ENCODE measurements at regions not wholly inside any gene's neighbourhood (a gene's known extent, or its start where the extent isn't known, plus 50 kb on each side); places are given as distances from the start of the nearest gene placed in this dataset.

GRCh38 chr1:218728898-218729565, 383.9 kb downstream of the TGFB2 start:
- H3K36me3 Mint-ChIP-seq (ENCODE audit: low read depth), result no peaks in the 10 kb centered on the region
- no peaks in the 10 kb centered on the region for H3K4me1 Mint-ChIP-seq (ENCODE audit: low read depth)
- H3K27me3 Mint-ChIP-seq (ENCODE audit: low read depth), result no peaks in the 10 kb centered on the region
- no peak overlapping the region for H3K27ac Mint-ChIP-seq
- DNase-seq (ENCODE audit: low spot score), result no peak
- no peak overlapping the region for H3K4me3 Mint-ChIP-seq
- no peaks in the 10 kb centered on the region for H3K9me3 Mint-ChIP-seq

DNA sequence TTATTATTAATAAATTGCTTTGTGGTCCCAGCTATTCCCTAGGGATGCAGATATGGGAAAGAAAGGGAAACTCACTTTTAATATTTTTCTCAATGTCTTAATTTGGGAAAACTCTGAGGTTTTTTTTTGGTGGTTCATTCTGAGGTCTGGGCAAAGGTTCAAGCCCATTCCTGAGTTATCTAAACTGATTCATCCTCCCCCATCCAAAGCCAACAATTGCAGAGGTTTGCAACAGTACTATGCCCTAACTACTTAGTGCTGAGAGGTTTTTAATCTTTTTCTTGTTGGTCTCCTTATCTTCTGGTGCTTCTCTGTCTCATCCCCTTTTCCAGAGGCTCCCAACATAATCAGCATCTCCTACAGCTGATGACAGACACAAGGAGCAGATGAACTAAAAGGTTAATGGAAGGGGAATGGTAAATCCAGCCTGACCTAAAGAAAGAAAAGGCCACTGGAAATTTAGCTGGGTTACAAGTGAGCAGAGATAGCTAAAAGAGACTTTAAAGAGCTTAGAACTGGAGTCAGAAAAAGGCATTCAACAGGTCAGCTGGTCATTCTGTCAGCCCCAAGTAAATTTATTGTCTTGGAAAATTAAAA, 390.4 kb downstream of the TGFB2 start:
- Mint-ChIP-seq H3K27ac (no peak overlapping the region), H3K27me3 (ENCODE audit: low read depth) (no peaks in the 10 kb centered on the region), H3K4me1 (ENCODE audit: low read depth) (no peaks in the 10 kb centered on the region), H3K9me3 (no peaks in the 10 kb centered on the region), H3K4me3 (no peak overlapping the region), H3K36me3 (ENCODE audit: low read depth) (no peaks in the 10 kb centered on the region)
- DNase-seq (ENCODE audit: low spot score), result no peak

- no peak overlapping the region for H3K4me3 Mint-ChIP-seq
- no peaks in the 10 kb centered on the region for H3K36me3 Mint-ChIP-seq (ENCODE audit: low read depth)
- DNase-seq (ENCODE audit: low spot score), result no peak
- H3K9me3 Mint-ChIP-seq, result no peaks in the 10 kb centered on the region
- H3K27ac Mint-ChIP-seq, result no peak overlapping the region
- H3K4me1 Mint-ChIP-seq (ENCODE audit: low read depth), result no peaks in the 10 kb centered on the region
- H3K27me3 Mint-ChIP-seq (ENCODE audit: low read depth), result no peaks in the 10 kb centered on the region
Measured at GRCh38 chr1:218739426-218739825, 394.3 kb downstream of the TGFB2 start.

DNA sequence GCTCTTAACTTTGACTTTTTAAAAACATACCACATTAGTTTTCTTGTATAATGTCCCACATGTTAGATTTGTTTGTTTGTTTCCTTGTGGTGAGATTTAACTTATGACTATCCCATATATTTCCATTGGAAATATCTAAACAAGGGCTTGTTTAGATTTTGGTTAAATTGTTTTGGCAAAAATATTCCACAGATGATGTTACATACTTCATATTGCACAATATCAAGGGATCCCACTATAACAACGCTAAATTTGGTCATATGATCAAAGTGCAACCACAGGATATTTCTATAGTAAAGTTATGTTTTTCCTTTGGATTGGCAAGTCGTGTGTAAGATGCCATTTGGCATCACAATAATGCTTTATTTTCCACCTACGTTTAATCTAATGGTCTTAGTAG, 396.7 kb downstream of the TGFB2 start:
- Mint-ChIP-seq H3K27me3 (ENCODE audit: low read depth) (no peaks in the 10 kb centered on the region), H3K4me3 (no peak overlapping the region), H3K9me3 (peaks cover under 1% of the 10 kb centered on the region), H3K36me3 (ENCODE audit: low read depth) (no peaks in the 10 kb centered on the region), H3K27ac (no peak overlapping the region), H3K4me1 (ENCODE audit: low read depth) (no peaks in the 10 kb centered on the region)
- no peak for DNase-seq (ENCODE audit: low spot score)

- Mint-ChIP-seq H3K9me3 (peaks cover 4% of the 10 kb centered on the region), H3K36me3 (ENCODE audit: low read depth) (no peaks in the 10 kb centered on the region), H3K27ac (no peak overlapping the region), H3K4me1 (ENCODE audit: low read depth) (no peaks in the 10 kb centered on the region), H3K4me3 (no peak overlapping the region), H3K27me3 (ENCODE audit: low read depth) (no peaks in the 10 kb centered on the region)
- no peak for DNase-seq (ENCODE audit: low spot score)
Measured at GRCh38 chr1:218742467-218743262, 397.5 kb downstream of the TGFB2 start.

GRCh38 chr1:218743861-218744505, 398.8 kb downstream of the TGFB2 start:
- no peak overlapping the region for H3K27ac Mint-ChIP-seq
- H3K4me1 Mint-ChIP-seq (ENCODE audit: low read depth), result no peaks in the 10 kb centered on the region
- H3K4me3 Mint-ChIP-seq, result no peak overlapping the region
- H3K9me3 Mint-ChIP-seq, result peaks cover 4% of the 10 kb centered on the region
- H3K36me3 Mint-ChIP-seq (ENCODE audit: low read depth), result no peaks in the 10 kb centered on the region
- H3K27me3 Mint-ChIP-seq (ENCODE audit: low read depth), result no peaks in the 10 kb centered on the region
- DNase-seq (ENCODE audit: low spot score), result no peak

DNA sequence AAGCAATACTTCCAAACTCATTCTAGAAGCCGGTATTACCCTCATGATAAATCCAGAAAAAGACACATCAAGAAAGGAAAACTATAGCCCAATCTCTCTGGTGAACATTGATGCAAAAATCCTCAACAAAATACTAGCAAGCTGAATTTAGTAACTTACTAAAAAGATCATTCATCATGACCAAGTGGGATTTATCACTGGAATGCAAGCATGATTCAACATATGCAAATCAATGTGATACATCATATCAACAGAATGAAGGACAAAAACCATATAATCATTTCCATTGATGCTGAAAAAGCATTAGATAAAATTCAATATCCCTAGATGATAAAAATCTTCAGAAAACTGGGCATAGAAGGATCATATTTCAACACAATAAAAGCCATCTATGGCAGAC, 402.9 kb downstream of the TGFB2 start:
- Mint-ChIP-seq H3K36me3 (ENCODE audit: low read depth) (no peaks in the 10 kb centered on the region), H3K9me3 (peaks cover 4% of the 10 kb centered on the region), H3K4me3 (no peak overlapping the region), H3K4me1 (ENCODE audit: low read depth) (no peaks in the 10 kb centered on the region), H3K27me3 (ENCODE audit: low read depth) (no peaks in the 10 kb centered on the region), H3K27ac (no peak overlapping the region)
- DNase-seq (ENCODE audit: low spot score), result no peak

DNA sequence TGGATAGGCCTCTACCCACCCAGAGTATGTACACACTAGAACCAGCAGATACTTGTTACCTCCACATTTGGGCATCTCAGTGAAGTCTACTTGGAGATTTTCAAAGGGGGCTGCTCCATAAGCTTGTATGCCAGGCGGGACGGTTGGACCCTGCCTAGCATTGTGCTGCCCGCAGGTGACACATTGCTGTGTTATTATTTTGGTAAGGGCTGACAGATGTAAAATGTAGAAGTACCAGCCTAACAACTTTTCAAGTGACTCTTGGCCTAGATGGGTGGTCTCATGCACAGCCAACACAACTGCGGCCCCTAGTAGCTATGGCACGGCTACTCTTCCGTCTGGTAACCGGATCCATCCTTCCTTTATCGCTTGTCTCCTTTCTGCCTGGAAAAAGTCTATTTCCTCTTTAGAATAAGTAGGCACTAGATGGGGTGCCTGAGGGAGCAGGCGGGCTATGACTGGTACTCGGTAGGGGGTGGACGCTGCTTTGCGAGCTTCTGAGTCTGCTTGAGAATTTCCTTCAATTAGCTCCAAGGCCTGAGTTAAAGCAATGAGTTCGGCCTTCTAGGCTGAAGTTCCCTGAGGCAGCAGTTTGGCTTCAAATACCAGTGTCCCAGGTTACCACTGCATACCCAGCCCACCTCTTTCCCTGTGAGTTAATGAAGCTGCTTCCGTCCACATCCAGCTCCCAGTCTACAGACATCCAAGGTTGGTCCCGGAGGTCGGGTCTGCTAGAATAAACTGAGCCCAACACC, 405.3 kb downstream of the TGFB2 start:
- no peaks in the 10 kb centered on the region for H3K4me1 Mint-ChIP-seq (ENCODE audit: low read depth)
- H3K9me3 Mint-ChIP-seq, result peaks cover 4% of the 10 kb centered on the region

GRCh38 chr1:218751208-218751948, 406.2 kb downstream of the TGFB2 start:
- H3K4me1 Mint-ChIP-seq (ENCODE audit: low read depth), result no peaks in the 10 kb centered on the region
- peaks cover 4% of the 10 kb centered on the region for H3K9me3 Mint-ChIP-seq
- H3K27me3 Mint-ChIP-seq (ENCODE audit: low read depth), result no peaks in the 10 kb centered on the region
- H3K27ac Mint-ChIP-seq, result no peak overlapping the region
- H3K36me3 Mint-ChIP-seq (ENCODE audit: low read depth), result no peaks in the 10 kb centered on the region
- no peak overlapping the region for H3K4me3 Mint-ChIP-seq
- no peak for DNase-seq (ENCODE audit: low spot score)

More for the DNA sequence above, 405.3 kb downstream of the TGFB2 start:
- no peak for DNase-seq (ENCODE audit: low spot score)
- H3K27me3 Mint-ChIP-seq (ENCODE audit: low read depth), result no peaks in the 10 kb centered on the region
- H3K27ac Mint-ChIP-seq, result no peak overlapping the region
- no peak overlapping the region for H3K4me3 Mint-ChIP-seq
- H3K36me3 Mint-ChIP-seq (ENCODE audit: low read depth), result no peaks in the 10 kb centered on the region

- peaks cover under 1% of the 10 kb centered on the region for H3K9me3 Mint-ChIP-seq
Measured at GRCh38 chr1:218752126-218752525, 407.0 kb downstream of the TGFB2 start.

GRCh38 chr1:218754477-218754876, 409.3 kb downstream of the TGFB2 start:
- Mint-ChIP-seq H3K36me3 (ENCODE audit: low read depth) (no peaks in the 10 kb centered on the region), H3K27me3 (ENCODE audit: low read depth) (no peaks in the 10 kb centered on the region), H3K9me3 (no peaks in the 10 kb centered on the region), H3K27ac (no peak overlapping the region), H3K4me1 (ENCODE audit: low read depth) (no peaks in the 10 kb centered on the region), H3K4me3 (no peak overlapping the region)
- DNase-seq (ENCODE audit: low spot score), result no peak

More at GRCh38 chr1:218752126-218752525, 407.0 kb downstream of the TGFB2 start:
- Mint-ChIP-seq H3K27ac (no peak overlapping the region), H3K27me3 (ENCODE audit: low read depth) (no peaks in the 10 kb centered on the region), H3K36me3 (ENCODE audit: low read depth) (no peaks in the 10 kb centered on the region), H3K4me3 (no peak overlapping the region), H3K4me1 (ENCODE audit: low read depth) (no peaks in the 10 kb centered on the region)
- no peak for DNase-seq (ENCODE audit: low spot score)

DNA sequence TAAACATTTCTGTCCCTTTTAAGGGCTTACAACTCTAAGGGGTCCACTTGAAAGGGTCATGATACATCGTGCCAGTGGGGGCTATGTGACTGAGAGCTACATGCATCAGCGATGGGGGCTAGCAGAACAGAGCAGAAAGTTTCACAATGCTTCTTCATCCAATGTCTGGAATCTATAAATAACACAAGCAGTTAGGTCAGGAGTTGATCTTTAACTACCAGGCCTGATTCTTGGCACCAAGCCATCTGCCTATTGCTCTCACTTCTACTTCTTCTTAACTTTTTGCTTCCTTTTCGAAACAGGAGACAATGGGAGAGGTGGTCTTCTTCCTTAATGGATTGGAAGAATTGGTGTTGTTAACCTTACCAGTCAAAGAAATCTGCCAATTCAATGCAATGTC, 410.0 kb downstream of the TGFB2 start:
- no peak overlapping the region for H3K4me3 Mint-ChIP-seq
- no peaks in the 10 kb centered on the region for H3K9me3 Mint-ChIP-seq
- no peaks in the 10 kb centered on the region for H3K4me1 Mint-ChIP-seq (ENCODE audit: low read depth)
- no peak for DNase-seq (ENCODE audit: low spot score)
- H3K27ac Mint-ChIP-seq, result no peak overlapping the region
- H3K27me3 Mint-ChIP-seq (ENCODE audit: low read depth), result no peaks in the 10 kb centered on the region
- H3K36me3 Mint-ChIP-seq (ENCODE audit: low read depth), result no peaks in the 10 kb centered on the region

- H3K36me3 Mint-ChIP-seq (ENCODE audit: low read depth), result no peaks in the 10 kb centered on the region
- no peaks in the 10 kb centered on the region for H3K27me3 Mint-ChIP-seq (ENCODE audit: low read depth)
- DNase-seq (ENCODE audit: low spot score), result no peak
- H3K27ac Mint-ChIP-seq, result no peak overlapping the region
- no peaks in the 10 kb centered on the region for H3K4me1 Mint-ChIP-seq (ENCODE audit: low read depth)
- no peaks in the 10 kb centered on the region for H3K9me3 Mint-ChIP-seq
- no peak overlapping the region for H3K4me3 Mint-ChIP-seq
Measured at GRCh38 chr1:218759795-218760194, 413.9 kb upstream of the LYPLAL1 start.

Data from T-helper 2 cell treated with Interferon-gamma antibody and Interleukin-4, amounts not matched to agents 5 μg/mL and 100 μg/mL, for 36 hours (primary cell).